COR-L47 (cell line): ENCODE measurements at regions not wholly inside any gene's neighbourhood (a gene's known extent, or its start where the extent isn't known, plus 50 kb on each side); places are given as distances from the start of the nearest gene placed in this dataset.

Experiments
- DNase-seq: peaks from one replicate; lab custom pipeline; 2025; lab: John Stamatoyannopoulos, UW

DNA sequence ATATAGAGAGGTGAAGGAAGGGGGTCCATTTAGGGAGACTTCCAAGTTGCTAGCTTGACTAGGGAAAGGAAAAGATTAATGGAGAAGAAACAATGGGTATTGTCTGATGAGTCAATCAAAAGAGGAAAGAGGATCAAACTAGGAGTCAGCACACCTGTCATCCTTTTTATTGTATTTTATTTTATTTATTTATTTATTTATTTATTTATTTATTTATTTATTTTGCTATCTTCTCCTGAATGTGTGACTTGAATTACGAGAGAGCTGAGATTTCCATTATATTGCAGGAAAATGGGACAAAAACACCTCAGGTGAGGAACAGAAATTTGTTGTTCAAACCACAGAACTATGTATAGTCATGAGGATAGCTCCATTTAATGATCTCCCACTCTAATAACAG lies 58.9 kb downstream of the NUDT11 start:
- DNase-seq, result no peak

DNA sequence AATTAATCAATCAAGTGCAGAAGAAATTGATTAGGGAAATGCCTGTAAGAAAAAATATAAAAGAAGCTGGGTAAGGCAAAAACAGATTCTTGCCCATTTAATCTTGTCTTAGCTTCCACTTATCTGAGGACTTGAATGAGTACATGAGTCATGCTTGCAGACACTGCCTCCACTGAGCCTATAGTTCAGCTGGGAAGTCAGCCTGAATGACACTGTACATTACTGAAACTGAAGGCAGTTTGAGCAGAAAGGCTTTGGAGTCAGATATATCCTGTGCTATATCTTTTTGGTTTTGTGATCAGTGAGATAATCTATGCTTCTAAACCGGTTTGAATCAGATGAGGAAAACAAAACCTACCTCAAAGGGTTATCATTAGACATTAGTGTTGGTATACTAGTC lies 61.3 kb downstream of the NUDT11 start:
- DNase-seq, result no peak

DNA sequence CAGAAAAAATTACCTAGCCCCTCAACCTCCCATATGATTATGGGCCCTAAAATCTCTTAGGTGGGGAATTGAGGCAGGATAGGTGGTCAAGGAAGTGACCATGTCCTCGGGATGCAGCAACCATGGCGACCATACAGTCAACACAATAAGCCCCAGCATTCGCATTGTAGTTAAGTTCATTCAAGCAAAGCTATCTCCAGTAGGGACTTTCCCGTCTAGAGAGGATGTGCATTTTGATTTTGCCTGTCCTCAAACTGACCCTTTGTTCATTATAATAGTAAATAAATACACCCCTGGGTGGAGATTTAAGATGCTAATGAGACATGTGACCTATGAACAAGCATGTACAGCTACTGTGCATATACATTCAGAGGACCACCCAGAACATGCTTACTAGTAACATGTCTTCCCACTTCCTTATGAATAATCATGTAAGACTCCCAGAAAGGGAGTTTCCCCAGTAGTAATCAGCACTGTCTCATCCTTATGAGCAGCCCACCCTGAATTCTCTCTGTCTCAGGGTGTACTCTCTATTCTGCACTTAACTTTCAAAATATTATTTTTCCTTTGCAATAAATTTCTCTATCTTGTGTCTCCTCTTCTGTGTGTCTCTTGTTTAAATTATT lies 74.3 kb downstream of the NUDT11 start:
- DNase-seq, result no peak

DNA sequence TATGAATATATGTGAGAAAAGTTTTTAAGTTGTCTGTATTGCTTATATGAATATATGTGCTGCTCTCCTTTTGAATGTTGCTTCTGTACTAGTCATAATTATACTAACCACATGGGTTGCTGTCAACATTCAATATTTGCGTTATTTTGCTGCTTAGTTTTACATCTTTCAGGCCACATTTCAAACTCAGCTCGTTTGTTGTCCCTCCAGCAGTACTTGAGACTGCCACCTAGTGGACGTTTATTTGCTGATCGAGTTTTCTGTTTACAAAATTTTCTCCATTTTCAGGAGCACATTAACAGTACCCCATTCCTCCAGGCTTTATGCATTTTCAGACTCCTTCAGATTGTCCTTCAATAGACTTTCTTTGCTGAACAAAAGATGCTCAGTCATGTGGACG lies 75.8 kb downstream of the NUDT11 start:
- DNase-seq, result peak; percentile 3

DNA sequence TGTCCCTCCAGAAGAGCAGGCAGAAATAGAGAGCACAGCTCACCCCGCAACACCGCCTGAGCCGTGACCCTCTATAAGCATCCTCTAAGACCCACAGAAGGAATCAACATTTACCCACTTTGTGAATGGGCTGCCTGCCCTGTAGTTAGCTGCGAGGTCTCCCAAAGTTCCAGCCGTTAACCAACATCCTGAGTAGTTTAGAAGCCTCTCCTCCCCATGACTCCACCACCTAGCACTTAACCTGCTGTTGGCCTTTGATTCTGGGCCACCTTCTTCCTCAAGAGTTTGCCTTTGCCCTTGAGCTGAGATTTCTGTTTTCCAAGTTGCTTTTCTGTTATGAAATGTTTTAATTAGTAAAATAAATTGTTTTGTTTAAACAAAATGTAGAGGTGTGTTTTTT lies 75.8 kb downstream of the NUDT10 start:
- DNase-seq, result no peak

DNA sequence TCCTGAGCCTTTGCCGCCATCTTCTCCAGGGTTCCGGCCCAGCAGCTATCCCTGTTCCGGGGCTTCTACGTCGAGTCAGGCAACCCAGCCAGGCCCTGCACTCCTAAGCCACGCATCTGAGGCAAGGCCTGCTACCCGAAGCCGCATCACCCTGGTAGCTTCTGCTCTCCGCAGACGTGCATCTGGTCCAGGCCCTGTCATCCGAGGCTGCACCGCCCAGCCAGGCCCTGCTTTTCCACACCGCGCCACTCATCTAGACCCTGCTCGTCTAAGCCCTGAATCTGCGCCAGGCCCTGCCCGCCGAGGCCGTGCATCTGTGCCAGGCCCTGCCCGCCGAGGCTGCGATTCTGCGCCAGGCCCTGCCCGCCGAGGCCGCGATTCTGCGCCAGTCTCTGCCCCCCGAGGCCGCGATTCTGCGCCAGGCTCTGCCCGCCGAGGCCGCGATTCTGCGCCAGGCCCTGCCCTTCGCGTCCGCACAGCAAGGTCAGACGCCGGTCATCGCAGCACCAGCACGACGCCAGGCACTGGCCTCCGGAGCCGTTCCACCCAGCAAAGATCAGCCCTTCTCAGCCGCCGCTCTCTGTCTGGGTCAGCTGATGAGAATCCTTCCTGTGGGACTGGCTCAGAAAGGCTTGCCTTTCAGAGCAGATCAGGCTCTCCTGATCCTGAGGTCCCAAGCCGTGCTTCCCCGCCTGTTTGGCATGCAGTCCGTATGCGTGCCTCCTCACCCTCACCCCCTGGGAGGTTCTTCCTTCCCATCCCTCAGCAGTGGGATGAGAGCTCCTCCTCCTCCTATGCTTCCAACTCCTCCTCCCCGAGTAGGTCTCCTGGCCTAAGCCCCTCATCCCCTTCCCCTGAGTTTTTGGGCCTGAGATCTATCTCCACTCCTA lies 75.1 kb downstream of the NUDT10 start:
- no peak for DNase-seq

DNA sequence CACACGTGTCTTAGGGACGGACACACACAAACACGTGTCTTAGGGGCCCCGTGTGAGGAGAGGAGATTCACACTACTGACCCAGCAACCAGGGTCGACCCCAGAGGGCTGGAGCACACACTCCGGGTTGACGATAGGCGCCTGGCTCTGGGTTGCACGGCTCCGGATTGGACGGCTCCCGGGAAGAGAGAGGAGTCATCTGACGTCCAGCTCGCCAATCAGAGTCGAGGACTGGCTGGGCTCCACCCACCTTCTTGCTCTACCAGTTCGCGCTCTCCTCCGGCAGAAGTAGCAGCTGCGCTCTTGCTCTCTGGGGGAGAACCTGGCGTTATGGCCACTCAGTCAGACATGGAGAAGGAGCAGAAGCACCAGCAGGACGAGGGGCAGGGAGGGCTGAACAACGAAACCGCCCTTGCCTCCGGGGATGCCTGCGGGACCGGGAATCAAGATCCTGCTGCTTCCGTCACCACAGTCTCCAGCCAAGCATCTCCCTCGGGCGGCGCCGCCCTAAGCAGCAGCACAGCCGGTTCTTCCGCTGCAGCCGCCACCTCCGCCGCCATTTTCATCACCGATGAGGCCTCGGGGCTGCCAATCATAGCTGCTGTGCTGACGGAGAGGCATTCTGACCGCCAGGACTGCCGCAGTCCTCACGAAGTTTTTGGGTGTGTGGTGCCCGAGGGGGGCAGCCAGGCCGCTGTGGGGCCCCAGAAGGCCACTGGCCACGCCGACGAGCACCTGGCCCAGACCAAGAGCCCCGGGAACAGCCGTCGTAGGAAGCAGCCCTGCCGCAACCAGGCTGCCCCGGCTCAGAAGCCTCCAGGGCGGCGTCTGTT lies 74.3 kb downstream of the NUDT10 start:
- DNase-seq, result no peak

DNA sequence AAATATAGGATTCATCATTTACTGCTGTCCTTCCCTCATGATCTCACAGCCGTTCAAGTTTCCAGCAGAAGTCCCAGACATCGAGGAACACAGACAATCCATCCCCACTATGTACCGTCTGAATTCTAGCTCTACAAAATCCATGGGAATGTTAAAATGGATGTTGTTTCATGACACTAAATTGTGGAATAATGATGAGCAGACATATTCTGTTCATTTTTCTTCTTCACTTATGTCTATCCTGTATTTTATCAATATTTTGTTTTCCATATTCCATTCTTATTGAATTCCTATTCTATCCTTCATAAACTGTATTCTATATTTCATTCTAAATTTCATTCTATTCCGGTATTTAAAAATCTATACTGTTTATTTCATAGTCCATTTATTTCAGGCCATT lies 71.8 kb downstream of the NUDT10 start:
- DNase-seq, result no peak

DNA sequence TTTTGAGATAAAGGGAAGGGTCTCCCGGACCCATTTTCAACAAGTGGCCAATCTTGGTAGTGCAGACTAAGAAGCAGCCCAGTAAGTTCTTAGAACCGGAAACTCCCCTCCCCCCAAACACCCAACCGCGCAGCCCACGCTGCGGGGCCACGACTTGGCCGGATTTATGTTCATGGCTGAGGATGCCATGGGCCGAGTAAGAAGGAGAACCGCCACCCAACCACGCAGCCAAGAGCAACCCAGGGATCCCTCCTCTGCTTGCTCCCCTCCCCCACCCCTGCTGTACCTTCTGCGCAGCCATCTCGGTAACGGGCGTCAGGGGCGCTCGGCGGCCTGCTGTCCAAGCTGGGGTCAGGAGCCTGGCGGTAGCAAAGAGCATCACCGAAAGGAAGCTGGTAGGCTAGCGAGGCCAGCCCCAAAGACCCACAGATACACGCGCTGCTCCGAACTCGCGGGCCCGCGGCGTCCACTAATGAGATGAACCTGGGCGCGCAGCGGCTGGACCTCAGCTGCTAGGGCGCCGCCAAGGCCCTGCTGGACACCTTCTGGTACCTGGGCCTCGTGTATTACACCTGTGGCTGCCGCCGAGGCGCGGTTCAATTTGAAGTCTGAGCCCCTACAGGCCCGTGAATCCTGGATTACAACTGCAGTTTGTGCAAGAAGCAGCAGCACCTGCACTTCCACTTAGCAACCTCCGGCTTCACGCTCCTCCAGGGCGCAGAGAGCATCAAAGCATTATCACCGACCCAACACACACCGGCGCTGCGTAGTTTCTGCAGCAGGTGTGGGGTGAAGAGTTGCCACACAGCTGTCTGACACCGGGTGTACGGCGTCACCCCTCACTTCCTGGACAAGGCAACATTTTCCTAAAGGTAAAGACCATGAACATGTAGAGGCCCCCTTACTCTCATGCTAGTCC lies 63.4 kb downstream of the NUDT10 start:
- no peak for DNase-seq

DNA sequence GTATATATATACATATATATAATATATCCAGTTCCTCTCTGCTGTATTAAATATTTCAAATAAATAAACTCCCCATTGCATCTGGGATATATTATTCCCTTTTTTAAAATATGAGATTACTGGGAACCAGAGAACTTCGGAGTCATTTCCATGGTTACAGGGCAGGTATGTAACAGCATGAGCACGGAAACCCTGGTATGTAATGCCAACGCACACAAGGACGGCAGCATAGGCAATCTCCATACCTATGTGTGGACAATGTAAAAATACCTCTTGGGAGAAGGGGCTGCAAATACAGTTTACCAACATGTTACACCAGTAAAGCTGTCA lies 62.8 kb downstream of the NUDT10 start:
- DNase-seq, result no peak
